ENCODE measurements at regions not wholly inside any gene's neighbourhood (a gene's known extent, or its start where the extent isn't known, plus 50 kb on each side); places are given as distances from the start of the nearest gene placed in this dataset.

- 75 to 81% (median 76%) methylated on average over 2 of the region's 2 CpGs for WGBS, 3 donors
- Histone ChIP-seq H3K4me3 (no peak overlapping the region), H3K36me3 (ENCODE audit: insufficient read depth in 1 of 2, low read depth in 1 of 2) (no peaks in the 10 kb centered on the region), H3K27me3 (ENCODE audit: insufficient read depth in 3 of 3, low read length in 2 of 3) (no peaks in the 10 kb centered on the region), H3K27ac (no peak overlapping the region), H3K9me3 (no peaks in the 10 kb centered on the region), H3K4me1 (no peaks in the 10 kb centered on the region)
- intact Hi-C loops (cut with DNase I) = no loop called here
- DNase-seq = no peak
- TF ChIP-seq CTCF (IDR thresholded peaks at IDR 0.05) = no peak
- no peak for ATAC-seq
Observed at GRCh38 chr5:82777106-82777505, 300.1 kb downstream of the TMEM167A start.

- no peaks in the 10 kb centered on the region for H3K4me1 ChIP-seq
- no peak overlapping the region for H3K4me3 ChIP-seq
- H3K36me3 ChIP-seq (ENCODE audit: insufficient read depth in 1 of 2, low read depth in 1 of 2) = no peaks in the 10 kb centered on the region
- intact Hi-C loops (cut with DNase I) = no loop called here
- H3K27me3 ChIP-seq (ENCODE audit: insufficient read depth in 3 of 3, low read length in 2 of 3) = no peaks in the 10 kb centered on the region
- ATAC-seq = no peak
- no peak overlapping the region for H3K27ac ChIP-seq
- no peak for TF ChIP-seq CTCF (IDR thresholded peaks at IDR 0.05)
- 67 to 71% (median 71%) methylated on average over 4 of the region's 4 CpGs for WGBS, 3 donors
- no peaks in the 10 kb centered on the region for H3K9me3 ChIP-seq
- DNase-seq = no peak
Observed at GRCh38 chr5:82772281-82772680, 304.9 kb downstream of the TMEM167A start.

GRCh38 chr5:82766206-82766605, 311.0 kb downstream of the TMEM167A start:
- H3K27me3 ChIP-seq (ENCODE audit: insufficient read depth in 3 of 3, low read length in 2 of 3) = no peaks in the 10 kb centered on the region
- DNase-seq (no peak), ATAC-seq (no peak)
- H3K36me3 ChIP-seq (ENCODE audit: insufficient read depth in 1 of 2, low read depth in 1 of 2) = no peaks in the 10 kb centered on the region
- H3K4me1 ChIP-seq = no peaks in the 10 kb centered on the region
- no peak overlapping the region for H3K27ac ChIP-seq
- intact Hi-C loops (cut with DNase I) = no loop called here
- H3K4me3 ChIP-seq = no peak overlapping the region
- no peaks in the 10 kb centered on the region for H3K9me3 ChIP-seq
- TF ChIP-seq CTCF (IDR thresholded peaks at IDR 0.05) = no peak

GRCh38 chr5:82765765-82766164, 311.4 kb downstream of the TMEM167A start:
- intact Hi-C loops (cut with DNase I) = no loop called here
- Histone ChIP-seq H3K4me1 (no peaks in the 10 kb centered on the region), H3K4me3 (no peak overlapping the region), H3K27me3 (ENCODE audit: insufficient read depth in 3 of 3, low read length in 2 of 3) (no peaks in the 10 kb centered on the region), H3K9me3 (no peaks in the 10 kb centered on the region), H3K36me3 (ENCODE audit: insufficient read depth in 1 of 2, low read depth in 1 of 2) (no peaks in the 10 kb centered on the region), H3K27ac (no peak overlapping the region)
- 69 to 74% (median 73%) methylated on average over 3 of the region's 3 CpGs for whole genome bisulfite sequencing, 3 donors
- no peak for DNase-seq
- no peak for ATAC-seq
- no peak for TF ChIP-seq CTCF (IDR thresholded peaks at IDR 0.05)

GRCh38 chr5:82760856-82761255, 316.3 kb downstream of the TMEM167A start:
- Histone ChIP-seq H3K36me3 (ENCODE audit: insufficient read depth in 1 of 2, low read depth in 1 of 2) (no peaks in the 10 kb centered on the region), H3K27me3 (ENCODE audit: insufficient read depth in 3 of 3, low read length in 2 of 3) (no peaks in the 10 kb centered on the region), H3K4me3 (no peak overlapping the region), H3K27ac (no peak overlapping the region), H3K4me1 (no peaks in the 10 kb centered on the region), H3K9me3 (no peaks in the 10 kb centered on the region)
- WGBS, 3 donors = 89 to 90% (median 89%) methylated on average over 10 of the region's 10 CpGs
- TF ChIP-seq CTCF (IDR thresholded peaks at IDR 0.05) = no peak
- ATAC-seq (no peak), DNase-seq (no peak)
- intact Hi-C loops (cut with DNase I) = no loop called here

Data from psoas muscle (tissue), 7 donors.